Cardiac fibroblast (primary cell): ENCODE measurements at regions not wholly inside any gene's neighbourhood (a gene's known extent, or its start where the extent isn't known, plus 50 kb on each side); places are given as distances from the start of the nearest gene placed in this dataset.
A peak's percentile ranks its signal among the peaks of the same experiment; 100 is the strongest.

Source experiments
- DNase-seq, 2 donors: peaks; one replicate each; pipeline versions ENCODE4 v3.0.0 to v3.0.0-alpha.2; 2010; ENCODE audit warnings: low read depth in 2 of 2
- H3K4me3 ChIP-seq, 2 donors: replicated peaks in 1 of 2; 1 replicate in 1 of 2; 2 replicates in 1 of 2; pipeline ENCODE4 v1.5.1; 2011; ENCODE audit warnings: low read depth in 2 of 2, low read length in 2 of 2, mild to moderate bottlenecking in 2 of 2, moderate library complexity in 1 of 2
- TF ChIP-seq, protein P1 (sequence below): IDR thresholded peaks from one replicate; pipeline ENCODE4 v1.5.1; 2011; ENCODE audit warnings: low read depth, mild to moderate bottlenecking, low read length, inconsistent platforms

DNA sequence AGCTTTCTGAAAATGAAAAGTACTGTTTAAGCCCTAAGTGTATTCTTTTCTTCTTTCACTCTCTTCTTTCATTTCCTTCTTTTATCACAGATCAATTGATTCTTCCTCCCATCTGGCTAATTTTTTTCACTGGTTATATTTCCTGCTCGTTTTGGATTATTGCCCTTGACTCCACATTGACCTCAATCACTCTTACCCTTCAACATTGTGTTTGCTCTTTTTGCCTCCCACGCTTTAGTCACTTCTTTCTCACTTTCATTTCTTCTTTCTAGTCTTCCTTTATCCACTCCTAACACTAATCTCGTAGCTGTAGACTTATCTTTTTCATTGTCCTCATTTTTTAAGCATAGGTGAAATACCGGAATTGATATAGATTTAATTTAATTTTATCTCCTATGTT lies 320.3 kb upstream of the VRK2 start:
- H3K4me3 ChIP-seq: no peak overlapping the region
- no peak for DNase-seq
- TF ChIP-seq, protein P1, sequence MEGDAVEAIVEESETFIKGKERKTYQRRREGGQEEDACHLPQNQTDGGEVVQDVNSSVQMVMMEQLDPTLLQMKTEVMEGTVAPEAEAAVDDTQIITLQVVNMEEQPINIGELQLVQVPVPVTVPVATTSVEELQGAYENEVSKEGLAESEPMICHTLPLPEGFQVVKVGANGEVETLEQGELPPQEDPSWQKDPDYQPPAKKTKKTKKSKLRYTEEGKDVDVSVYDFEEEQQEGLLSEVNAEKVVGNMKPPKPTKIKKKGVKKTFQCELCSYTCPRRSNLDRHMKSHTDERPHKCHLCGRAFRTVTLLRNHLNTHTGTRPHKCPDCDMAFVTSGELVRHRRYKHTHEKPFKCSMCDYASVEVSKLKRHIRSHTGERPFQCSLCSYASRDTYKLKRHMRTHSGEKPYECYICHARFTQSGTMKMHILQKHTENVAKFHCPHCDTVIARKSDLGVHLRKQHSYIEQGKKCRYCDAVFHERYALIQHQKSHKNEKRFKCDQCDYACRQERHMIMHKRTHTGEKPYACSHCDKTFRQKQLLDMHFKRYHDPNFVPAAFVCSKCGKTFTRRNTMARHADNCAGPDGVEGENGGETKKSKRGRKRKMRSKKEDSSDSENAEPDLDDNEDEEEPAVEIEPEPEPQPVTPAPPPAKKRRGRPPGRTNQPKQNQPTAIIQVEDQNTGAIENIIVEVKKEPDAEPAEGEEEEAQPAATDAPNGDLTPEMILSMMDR: no peak

DNA sequence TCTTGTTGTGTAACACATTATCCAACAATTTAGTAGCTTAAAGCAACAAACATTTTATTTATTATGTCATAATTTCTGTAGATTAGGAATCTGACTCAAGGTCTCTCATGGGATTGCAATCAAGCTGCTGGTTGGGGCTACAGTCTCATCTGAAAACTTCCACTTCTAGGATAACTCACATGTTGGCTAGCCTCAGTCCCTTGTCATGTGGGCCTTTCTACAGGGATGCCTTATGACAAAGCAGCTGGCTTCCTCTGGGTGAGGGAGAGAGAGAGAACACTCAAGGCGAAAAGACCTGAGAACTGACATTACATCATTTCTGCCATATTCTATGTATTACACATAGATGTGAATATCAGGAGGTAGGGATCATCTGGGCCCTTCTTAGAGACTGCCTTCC lies 317.9 kb upstream of the VRK2 start:
- H3K4me3 ChIP-seq: no peak overlapping the region
- peak in 1 of 2 donors; percentile 36 for DNase-seq
- TF ChIP-seq, protein P1: no peak

DNA sequence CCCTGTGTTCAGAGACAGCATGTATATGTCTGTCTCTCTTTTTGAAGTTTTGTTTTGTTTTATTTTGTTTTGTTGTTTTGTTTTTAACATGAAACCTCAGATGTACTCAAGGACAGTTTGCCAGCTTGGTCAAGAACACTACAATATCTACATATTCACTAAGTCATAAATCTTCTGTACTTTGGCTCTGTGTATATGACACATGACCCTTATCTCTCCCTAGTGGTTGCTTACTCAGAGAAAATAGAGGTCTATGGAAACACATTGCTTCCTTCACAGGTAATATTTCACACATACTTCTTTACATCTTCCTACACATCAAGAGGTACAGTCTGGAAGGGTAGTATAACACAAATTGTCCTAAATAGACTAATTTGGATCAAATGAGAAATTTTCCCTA lies 312.6 kb upstream of the VRK2 start:
- DNase-seq: no peak
- TF ChIP-seq, protein P1: no peak

DNA sequence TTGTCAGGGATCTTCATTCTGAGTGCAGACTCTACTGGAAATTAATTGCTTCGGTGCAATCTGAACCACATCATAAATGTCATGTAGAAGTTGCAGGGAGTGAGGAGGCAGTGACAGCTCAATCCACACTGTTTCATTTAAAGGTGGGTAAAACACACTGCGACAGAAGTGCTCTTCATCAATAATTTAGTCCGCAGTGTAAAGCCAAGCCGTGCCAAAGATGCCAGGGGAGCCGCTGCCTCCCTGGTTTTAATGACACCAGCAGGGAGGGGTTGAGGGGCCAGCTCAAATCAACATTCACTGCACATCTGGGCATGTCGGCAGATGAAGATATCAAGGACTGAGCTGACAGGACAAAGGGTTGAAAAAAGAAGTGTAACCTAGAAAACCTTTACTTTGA lies 305.7 kb upstream of the VRK2 start:
- DNase-seq: no peak
- no peak overlapping the region for H3K4me3 ChIP-seq
- TF ChIP-seq, protein P1: no peak

More for the DNA sequence above, 312.6 kb upstream of the VRK2 start:
- H3K4me3 ChIP-seq: no peak overlapping the region

DNA sequence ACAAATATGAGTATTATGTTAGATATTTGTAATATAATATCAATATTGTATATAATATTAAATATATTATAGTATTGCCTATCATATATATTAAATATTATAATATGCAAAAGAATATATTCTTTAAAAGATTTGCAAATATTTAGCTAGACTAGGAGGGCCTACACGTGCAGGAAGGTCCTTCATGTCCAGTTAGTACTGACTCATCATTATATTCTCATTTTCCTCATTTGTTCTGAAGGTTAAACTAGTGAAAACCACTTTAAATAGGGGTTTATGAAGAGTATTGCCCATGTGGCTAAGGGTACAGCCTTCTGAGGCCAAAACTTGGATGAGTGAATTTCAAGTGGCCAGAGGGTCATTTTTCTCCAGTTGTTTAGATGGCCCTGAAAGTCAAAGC lies 293.0 kb upstream of the VRK2 start:
- TF ChIP-seq, protein P1: no peak
- no peak for DNase-seq
- H3K4me3 ChIP-seq: no peak overlapping the region

DNA sequence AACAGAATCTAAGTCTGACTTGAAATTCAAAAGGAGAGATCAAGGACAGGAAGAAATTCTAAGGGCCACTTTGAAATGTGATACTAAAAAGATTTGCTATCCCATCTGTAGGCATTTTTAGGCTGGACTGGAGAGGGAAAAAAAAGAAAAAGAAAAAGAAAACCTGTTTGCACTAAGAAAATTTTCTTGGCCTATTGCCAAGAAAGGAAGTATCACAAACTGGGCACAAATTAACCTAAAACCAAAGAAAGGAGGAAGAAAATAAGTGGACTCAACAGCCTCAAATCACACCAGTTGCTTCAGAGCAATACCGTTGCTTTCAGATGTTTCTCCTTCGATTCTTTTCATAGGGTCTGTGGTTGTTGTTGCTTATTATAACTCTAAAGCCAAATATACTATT lies 287.9 kb upstream of the VRK2 start:
- DNase-seq: no peak
- TF ChIP-seq, protein P1: no peak
- no peak overlapping the region for H3K4me3 ChIP-seq

DNA sequence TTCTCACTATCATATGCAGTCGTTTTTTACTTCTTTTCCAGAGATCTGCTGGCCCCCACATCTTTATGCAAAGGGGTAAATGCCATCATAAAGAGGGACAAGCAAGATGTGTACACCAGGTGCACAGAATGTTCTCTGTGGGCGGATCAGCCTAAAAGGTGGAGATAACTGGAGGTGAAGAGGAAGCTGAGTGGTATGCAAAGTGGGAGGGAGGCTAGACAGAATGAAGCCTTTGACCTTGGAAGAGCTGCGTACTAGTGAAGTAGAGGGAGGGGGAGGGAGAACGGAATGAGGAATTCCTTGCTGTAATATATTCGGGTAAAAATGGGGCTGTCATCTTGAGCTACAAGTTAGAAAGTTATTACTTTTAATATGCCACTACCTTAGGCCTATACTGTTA lies 287.5 kb upstream of the VRK2 start:
- H3K4me3 ChIP-seq: no peak overlapping the region
- TF ChIP-seq, protein P1: no peak
- no peak for DNase-seq
